ENCODE measurements at regions not wholly inside any gene's neighbourhood (a gene's known extent, or its start where the extent isn't known, plus 50 kb on each side); places are given as distances from the start of the nearest gene placed in this dataset.

- POLR2A ChIA-PET (ENCODE audit: partially characterized antibody) = no interaction called here
- Histone ChIP-seq H2BK15ac (ENCODE audit: low read length) (no peak overlapping the region), H4K5ac (ENCODE audit: insufficient read length, low read depth, low read length) (no peak overlapping the region), H3K79me1 (ENCODE audit: low read depth, low read length) (no peaks in the 10 kb centered on the region), H2BK12ac (ENCODE audit: low read depth, low read length) (no peak overlapping the region), H3K9me3 (ENCODE audit: insufficient read depth in 2 of 2, low read depth in 1 of 2, low read length in 1 of 2) (peaks cover 0 to 17% of the 10 kb centered on the region in 2 experiments; a peak in 2 of 4 replicates), H3K14ac (ENCODE audit: insufficient read length) (no peak overlapping the region), H3K23me2 (ENCODE audit: low read depth, low read length) (no peaks in the 10 kb centered on the region), H3K79me2 (ENCODE audit: control insufficient read depth in 1 of 2, insufficient read depth in 2 of 2, low read length in 2 of 2) (no peaks in the 10 kb centered on the region), H3K4me1 (replicated peaks in 1 of 4; ENCODE audit: control insufficient read depth in 3 of 4, insufficient read depth in 4 of 4, low read length in 3 of 4) (no peaks in the 10 kb centered on the region), H3K23ac (ENCODE audit: insufficient read length) (no peak overlapping the region), H2AK5ac (ENCODE audit: low read depth, low read length) (no peak overlapping the region), H3K4me2 (ENCODE audit: insufficient read depth in 1 of 2, low read depth in 2 of 2, low read length in 2 of 2) (no peak overlapping the region), H2BK20ac (ENCODE audit: low read length) (no peak overlapping the region), H2BK5ac (ENCODE audit: low read depth, low read length) (no peak overlapping the region), H3K4ac (replicated peaks; ENCODE audit: insufficient read length, low read depth, low read length) (no peak overlapping the region), H3K27me3 (replicated peaks in 1 of 4; ENCODE audit: control insufficient read depth in 3 of 4, extremely low read depth in 1 of 4, insufficient read depth in 3 of 4, low read length in 3 of 4) (no peaks in the 10 kb centered on the region), H3K27ac (ENCODE audit: low read depth, low read length) (no peak overlapping the region), H4K8ac (ENCODE audit: extremely low read depth, insufficient read depth, low read length) (no peak overlapping the region), H2AFZ (ENCODE audit: low read length) (no peak overlapping the region), H3K4me3 (ENCODE audit: extremely low read depth in 1 of 4, insufficient read depth in 2 of 4, low read depth in 3 of 4, low read length in 4 of 4) (no peak overlapping the region), H4K20me1 (replicated peaks in 1 of 2; ENCODE audit: control insufficient read depth in 1 of 2, insufficient read depth in 2 of 2, low read length in 2 of 2) (no peaks in the 10 kb centered on the region), H2BK120ac (replicated peaks; ENCODE audit: low read depth, low read length) (no peak overlapping the region), H3K9ac (replicated peaks in 1 of 4; ENCODE audit: extremely low read depth in 1 of 4, low read depth in 3 of 4, low read length in 3 of 4) (no peak overlapping the region), H4K91ac (replicated peaks; ENCODE audit: insufficient read length, low read length) (no peak overlapping the region), H3K18ac (ENCODE audit: extremely low read depth, low read length) (no peak overlapping the region), H3K36me3 (ENCODE audit: control insufficient read depth in 2 of 4, insufficient read depth in 4 of 4, low read length in 3 of 4) (no peaks in the 10 kb centered on the region), H3K56ac (replicated peaks; ENCODE audit: insufficient read length, low read depth, low read length) (no peak overlapping the region)
- 89% methylated on average over 2 of the region's 2 CpGs; no CpG with 5 or more reads in 1 of the 2 experiments for WGBS, 2 experiments (ENCODE audit: extremely low coverage in 1 of 2, insufficient coverage in 1 of 2, insufficient read length in 1 of 2, insufficient replicate concordance in 2 of 2, low coverage in 1 of 2, low lambda C conversion rate in 2 of 2, missing lambda C conversion rate in 1 of 2)
- no peak for FAIRE-seq
- no peak for DNase-seq (ENCODE audit: low read depth in 1 of 2, low spot score in 2 of 2)
- CTCF ChIA-PET (ENCODE audit: partially characterized antibody) = interaction anchor here (0.6 kb wide), 1 partner anchor 16 kb away, joined by 3 read pairs; no protein-coding TSS in a partner anchor
- TF ChIP-seq TCF12 (IDR thresholded peaks at IDR 0.05; ENCODE audit: low read depth, low read length) (no peak), CBX8 (IDR thresholded peaks at IDR 0.05; ENCODE audit: borderline replicate concordance, low read depth, low read length) (no peak), SIN3A (conservative IDR thresholded peaks at IDR 0.05 in 1 of 2, IDR thresholded peaks at IDR 0.05 in 1 of 2; ENCODE audit: low read depth in 1 of 2, low read length in 2 of 2) (no peak), PHF8 (conservative IDR thresholded peaks at IDR 0.05; ENCODE audit: low read depth, low read length) (no peak), JUND (IDR thresholded peaks at IDR 0.05; ENCODE audit: low read length) (no peak), RAD21 (IDR thresholded peaks at IDR 0.05 in 1 of 2, conservative IDR thresholded peaks at IDR 0.05 in 1 of 2; ENCODE audit: low read depth in 2 of 2, low read length in 2 of 2) (no peak), SUZ12 (IDR thresholded peaks at IDR 0.05; ENCODE audit: low read length) (no peak), MAFK (IDR thresholded peaks at IDR 0.05; ENCODE audit: low read depth, low read length) (no peak)
Measured at GRCh38 chrX:80984118-80984517, 174.4 kb upstream of the BRWD3 start.
